ENCODE measurements at regions not wholly inside any gene's neighbourhood (a gene's known extent, or its start where the extent isn't known, plus 50 kb on each side); places are given as distances from the start of the nearest gene placed in this dataset.

DNA sequence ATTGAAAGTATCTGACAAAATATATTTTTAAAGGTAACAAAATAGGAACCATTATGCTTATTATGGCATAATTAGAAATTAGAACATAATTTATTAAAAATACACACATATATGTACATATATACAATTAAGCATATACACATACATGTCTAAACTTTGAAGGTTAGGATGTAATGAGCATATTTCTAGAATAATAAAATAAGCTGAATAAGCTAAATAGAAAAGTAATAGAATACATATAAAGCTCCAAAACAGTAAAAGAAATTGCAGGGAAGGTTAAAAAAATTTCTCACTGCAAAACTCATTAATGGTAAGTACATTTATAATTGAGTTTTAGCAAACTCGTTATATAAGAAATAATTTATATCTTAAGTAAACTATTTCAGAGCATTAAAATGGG lies 1561.5 kb upstream of the ZEB2 start:
- DNase-seq (ENCODE audit: low read depth), result no peak

DNA sequence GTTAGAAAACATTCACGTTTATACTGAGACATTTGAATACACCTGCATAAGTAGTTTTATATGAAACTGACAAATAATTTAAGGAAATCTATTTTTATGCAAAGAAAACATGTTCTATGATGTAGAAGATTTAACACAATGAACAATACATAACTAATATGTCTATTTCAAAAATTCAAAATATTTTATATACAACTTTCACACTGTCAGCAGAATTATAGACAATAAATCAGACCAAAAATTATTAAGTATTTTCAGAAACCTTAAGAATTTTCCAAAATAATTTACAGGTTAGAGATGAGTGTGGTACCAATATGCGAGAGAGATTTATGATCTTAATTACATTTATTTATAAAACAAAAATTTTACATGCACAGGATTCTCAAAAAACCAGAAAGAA lies 1561.0 kb upstream of the ZEB2 start:
- DNase-seq (ENCODE audit: low read depth), result no peak

DNA sequence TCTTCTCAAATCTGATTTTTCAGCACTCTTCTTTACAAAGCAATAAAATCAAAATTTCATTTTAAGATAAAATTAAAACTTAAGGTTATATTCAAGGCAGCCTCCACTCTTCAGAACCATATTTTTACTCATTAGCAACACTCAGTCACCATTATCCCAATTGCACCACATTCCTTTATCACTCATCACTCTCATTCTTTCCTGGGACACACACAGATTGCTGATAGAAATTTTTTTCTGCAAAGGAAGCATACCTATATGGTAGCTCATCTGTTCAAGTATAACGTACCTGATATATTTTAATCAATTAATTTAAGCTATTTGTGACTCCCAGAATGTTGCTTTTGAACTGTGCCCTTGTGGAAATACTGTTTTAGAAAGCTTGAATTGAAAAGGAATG lies 1559.3 kb upstream of the ZEB2 start:
- no peak for DNase-seq (ENCODE audit: low read depth)

DNA sequence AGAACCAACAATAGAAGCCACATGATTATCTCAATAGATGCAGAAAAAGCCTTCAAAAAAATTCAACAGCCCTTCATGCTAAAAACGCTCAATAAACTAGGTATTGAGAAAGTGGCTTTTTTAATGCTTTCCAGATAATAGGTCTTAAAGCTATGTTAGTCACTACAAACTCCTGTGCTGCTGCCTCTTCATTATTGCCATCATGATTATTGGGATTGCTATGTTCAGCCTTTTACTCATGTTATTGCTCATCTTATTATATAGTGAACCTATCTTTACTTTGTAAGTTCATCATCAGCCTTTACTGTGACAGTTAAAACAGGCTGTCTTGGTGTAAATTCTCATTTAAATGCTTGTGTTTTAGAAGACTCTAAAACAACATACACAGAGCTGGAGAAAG lies 1557.2 kb upstream of the ZEB2 start:
- no peak for DNase-seq (ENCODE audit: low read depth)

DNA sequence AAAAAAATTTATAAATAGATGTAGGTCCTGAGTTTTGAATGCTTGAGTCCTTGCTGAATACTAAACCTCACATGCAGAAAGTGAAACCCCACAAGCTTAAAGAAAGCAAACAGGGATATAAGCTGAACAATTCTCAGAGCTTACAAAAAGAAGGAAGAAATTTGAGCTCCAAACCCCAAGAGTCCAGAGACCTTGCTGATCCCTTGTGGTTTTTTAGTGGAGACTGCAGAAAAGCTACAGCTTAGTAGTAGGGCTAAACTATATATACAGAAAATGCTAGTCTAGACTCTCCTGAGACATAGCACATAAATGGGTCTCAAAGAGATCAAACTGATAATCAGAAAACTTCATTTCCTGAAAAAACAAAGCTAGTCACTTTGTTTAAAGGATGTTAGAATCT lies 1548.1 kb upstream of the ZEB2 start:
- DNase-seq (ENCODE audit: low read depth), result peak; percentile 33

DNA sequence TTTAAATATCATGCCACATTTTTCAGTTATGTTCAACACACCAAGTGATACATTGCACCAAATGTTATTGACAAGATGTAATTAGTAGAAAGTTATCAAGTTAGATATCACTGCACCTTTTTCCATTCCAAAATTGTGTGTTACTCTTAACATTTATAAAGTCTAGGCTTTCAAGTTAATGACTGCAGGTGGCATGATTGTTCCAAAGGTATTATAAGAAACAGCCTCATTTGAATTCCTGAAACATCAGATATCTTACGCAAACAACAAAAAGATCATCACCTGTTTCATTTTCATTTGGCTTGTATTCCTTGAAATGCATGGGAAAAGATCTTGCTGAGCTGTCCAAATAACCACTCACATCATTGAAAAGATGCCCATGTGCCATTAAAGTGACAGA lies 1528.2 kb upstream of the ZEB2 start:
- no peak for DNase-seq (ENCODE audit: low read depth)

DNA sequence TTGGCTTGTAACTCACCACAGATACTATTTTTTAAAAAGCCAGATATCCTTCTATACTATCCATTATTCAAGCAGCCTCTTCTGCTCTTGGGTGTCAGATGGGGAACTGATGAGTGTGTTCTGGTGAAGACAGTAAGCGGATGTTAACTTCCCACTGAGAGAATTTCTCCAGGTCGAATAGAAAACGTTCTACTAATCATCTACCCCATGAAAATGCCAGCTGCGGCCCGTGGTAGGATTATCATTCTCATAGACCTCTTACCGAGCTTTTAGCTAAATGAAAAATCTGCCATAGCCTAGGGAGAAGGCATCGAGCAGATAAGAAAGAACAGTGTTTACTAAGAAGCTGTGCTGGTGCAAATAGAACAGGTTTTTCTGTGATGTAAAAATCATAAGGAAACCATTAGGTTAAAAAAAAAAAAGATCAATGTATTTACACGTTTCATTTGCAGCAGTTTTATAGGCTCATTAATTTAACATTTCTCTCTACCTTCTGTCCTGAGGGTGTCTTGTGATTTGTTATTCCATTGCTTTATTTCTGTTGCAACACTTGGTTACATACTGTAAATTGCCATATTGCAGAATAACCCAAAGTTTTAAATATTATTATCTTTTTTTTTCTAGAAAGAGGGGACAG lies 1521.5 kb upstream of the ZEB2 start:
- no peak for DNase-seq (ENCODE audit: low read depth)

DNA sequence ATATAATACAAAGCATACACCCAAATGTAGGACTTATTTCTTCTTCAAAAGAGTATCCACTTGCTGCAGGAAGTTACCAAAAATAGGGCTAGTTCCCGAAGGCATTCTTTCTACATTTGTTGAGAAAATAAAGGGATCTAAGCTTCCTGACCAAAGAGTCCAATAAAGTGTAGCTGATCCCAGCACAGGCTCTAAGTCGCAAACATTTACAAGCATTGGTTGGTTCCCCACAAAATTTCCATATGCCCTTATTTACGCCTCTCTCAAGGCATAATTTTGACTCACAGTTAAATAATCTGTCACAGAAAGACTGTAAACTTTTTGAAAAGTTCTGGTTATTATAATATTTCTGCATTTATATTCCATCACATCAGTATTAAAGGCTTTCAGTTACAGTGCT lies 1520.1 kb upstream of the ZEB2 start:
- DNase-seq (ENCODE audit: low read depth), result no peak

DNA sequence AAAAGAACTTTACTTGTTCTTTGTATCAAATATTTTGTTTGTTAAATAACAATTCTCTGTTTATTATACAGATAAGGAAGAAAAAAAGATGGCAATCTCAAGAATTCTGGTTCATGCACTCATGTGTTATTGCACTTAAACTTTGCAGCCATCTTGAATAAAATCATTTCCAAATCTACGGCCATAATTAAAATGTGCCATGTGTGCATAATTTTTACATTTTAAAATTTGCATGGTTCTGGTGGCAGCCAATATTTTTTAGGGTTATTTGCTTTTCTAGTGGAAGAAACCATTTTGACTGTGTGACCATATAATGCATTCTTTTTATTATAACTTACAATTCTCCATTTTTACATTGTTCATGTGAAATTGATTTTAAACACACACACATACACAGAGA lies 1518.1 kb upstream of the ZEB2 start:
- DNase-seq (ENCODE audit: low read depth), result no peak

DNA sequence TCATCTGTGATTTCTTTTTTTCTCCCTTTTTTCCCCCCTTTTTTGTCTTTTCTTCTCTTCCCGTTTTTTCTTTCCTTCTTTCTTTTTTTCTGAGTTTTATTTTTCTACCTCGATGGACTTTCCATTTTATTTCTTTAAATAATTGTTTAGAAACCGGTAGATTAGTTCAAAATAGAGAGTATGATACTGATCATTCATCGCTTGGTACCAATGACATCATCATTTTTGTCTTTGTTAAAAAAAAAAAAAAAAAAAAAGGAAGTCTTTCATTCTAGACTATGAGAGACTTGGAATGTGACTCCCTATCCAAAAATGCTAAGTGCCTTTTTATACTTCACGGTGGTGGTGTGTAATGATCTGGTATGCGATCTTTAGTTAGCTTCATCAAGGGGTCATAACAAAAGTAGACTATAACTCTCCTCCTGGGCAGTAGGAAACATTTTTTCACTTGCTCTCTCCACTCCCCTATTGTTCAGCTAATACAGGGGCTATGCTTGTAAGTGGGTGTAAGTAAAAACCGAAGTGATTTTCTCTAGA lies 1517.5 kb upstream of the ZEB2 start:
- no peak for DNase-seq (ENCODE audit: low read depth)

DNA sequence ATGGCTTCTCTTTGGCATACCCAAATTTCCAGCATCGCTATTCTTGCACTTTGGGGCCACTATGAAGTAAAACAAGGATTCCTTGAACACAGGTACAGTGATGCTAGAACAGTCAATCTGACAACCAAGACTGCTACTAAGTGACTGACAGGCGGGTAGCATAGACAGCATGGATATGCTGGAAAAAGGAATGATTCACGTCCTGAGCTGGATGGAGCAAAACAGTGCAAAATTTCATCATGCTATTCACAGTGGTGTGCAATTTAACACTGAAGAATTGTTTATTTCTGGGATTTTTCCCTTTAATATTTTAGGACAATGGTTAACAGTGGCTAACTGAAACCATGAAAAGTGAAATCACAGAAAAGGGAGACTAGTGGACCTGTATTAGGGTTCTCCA lies 1511.2 kb upstream of the ZEB2 start:
- DNase-seq (ENCODE audit: low read depth), result no peak

DNA sequence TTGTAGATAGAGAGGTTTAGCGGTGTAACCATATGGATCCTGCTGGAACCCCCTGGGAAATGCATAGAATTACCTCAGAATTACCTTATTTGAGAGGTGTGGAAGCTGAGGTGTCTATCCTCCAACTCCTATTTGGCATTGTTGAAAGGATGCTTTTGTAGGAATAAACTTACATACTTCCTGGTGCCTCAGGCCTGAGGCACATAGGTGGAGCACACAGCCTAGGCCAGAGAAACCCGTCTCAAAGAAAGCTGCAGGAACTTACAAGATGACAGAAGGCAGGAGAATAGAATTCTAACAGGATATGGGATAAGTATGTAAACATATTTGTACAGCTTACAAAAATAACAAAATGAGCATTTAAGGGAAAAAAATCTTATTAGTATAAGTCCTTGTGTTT lies 1507.2 kb upstream of the ZEB2 start:
- no peak for DNase-seq (ENCODE audit: low read depth)

DNA sequence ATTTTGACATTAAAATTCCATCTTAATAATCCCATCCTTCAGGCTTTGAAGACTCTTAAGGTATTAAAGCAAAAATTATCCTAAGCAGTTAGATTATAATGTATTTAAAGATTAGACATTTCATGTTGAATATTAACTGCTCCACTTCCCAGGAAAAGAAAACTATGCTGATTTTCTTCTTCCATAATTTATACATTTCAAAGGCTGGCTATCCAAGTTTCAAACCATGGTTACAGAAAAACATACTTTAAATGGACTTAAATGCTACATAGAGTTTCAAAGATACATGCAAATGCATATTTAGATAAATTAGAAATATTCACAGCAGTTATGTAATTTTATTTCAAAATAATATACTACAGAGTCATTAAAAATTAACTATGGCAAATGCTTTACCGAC lies 1505.6 kb upstream of the ZEB2 start:
- no peak for DNase-seq (ENCODE audit: low read depth)

DNA sequence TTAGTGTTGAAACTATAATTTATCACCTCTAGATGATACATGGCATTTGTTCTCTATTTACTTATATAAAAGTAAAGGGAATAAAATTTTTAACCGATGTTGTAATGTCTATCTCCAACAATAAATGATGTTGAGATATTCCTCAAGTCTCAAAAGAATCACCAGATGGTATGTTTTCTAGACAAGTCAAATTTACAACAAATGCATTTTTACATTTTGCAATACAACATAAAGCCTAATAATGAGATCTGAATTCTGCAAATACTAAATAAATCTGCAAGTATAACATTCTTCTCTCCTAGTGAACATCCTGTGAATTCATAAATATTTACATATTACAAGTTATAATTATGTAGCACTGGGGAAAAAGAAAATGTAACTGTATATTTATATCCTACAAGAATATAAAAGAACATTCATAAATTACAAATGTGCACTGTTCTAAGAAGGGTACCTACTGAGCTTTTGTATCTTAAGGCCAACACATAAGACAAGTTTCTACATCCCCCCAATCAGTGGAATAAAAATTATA lies 1504.4 kb upstream of the ZEB2 start:
- no peak for DNase-seq (ENCODE audit: low read depth)

DNA sequence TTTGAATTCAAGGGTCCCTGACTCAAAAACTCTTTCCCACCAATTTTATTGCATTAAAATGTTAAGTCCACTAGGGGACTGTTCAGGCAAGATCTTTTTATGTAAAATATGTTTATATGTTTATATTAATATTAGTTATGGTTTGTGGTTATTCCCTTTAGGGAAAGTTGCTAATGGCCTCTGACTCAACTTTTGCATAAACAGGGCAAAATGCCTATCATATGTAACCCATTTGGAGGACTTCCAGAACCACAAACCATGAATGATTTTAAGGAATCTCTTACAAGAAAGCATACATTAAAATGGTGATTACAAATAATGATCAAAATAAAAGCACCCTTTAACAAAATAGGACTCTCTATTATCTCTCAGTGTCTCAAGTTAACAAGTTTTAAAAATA lies 1484.5 kb upstream of the ZEB2 start:
- DNase-seq (ENCODE audit: low read depth), result peak; percentile 30

DNA sequence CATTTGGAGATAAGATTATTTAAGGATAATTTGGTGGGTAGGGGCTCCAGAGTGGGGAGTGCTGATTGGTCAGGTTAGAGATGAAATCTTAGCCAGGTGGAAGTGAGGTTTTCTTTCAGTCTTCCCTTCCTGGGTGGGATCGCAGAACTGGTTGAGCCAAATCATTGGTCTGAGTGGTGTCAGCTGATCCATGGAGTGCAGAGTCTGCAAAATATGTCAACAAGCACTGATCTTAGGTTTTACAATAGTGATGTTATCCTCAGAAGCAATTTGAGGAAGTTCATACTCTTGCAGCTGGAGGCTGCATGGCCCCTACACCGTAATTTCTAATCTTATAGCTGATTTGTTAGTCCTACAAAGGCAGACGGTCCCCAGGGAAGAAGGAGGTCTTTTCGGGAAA lies 1483.4 kb upstream of the ZEB2 start:
- no peak for DNase-seq (ENCODE audit: low read depth)

DNA sequence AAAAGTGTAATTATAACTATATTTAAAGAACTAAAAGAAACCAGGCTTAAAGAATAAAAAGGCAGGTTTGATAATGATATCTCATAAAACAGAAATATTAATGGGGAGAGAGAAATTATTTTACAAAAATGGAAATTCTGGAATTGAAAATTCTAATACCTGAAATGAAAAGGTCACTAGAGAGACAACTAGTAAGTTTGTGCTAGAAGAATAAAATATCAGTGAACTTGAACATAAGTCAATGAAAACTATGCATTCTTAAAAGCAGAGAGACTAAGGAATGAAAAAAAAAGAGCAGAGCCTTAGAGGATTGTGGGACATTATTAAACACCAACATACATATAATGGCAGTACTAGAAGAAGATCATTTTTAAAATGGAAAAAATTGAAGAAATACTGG lies 1475.0 kb upstream of the ZEB2 start:
- no peak for DNase-seq (ENCODE audit: low read depth)

DNA sequence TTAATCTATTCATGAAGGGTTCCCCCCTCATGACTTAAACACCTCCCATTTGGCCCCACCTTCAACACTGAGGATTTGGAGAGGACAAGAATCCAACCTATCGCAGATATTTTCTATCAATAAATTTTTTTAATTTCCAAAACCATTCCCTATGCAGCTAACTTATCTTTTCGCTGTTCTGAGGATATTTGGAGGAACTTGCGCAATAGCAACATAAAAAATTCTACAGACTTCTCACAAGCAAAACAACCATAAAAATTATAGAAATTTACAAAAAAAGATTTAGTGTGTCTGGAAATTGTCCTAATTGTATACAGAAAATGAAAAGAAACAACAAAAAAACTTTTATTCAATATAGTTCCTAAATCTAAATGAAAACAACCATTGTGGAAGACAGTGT lies 1472.7 kb upstream of the ZEB2 start:
- DNase-seq (ENCODE audit: low read depth), result no peak

DNA sequence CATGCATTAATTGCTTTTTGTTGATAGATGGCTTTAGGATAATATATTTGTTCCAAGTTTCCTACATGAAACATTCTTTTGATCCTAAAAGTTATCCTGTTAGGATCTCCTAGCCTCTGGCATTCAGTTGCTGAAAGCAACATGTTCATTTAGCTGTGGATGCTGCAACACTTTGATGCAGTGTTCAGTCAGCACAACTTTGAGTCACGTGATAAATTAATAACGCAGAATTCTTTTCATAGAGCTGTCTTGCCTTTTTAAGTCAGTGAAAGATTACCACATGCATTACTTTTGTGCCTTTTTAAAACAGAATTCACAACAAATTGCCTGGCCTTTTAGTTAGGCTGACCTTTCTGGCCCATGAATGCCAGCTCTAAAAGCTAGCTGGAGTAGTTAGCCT lies 1467.9 kb upstream of the ZEB2 start:
- DNase-seq (ENCODE audit: low read depth), result no peak

DNA sequence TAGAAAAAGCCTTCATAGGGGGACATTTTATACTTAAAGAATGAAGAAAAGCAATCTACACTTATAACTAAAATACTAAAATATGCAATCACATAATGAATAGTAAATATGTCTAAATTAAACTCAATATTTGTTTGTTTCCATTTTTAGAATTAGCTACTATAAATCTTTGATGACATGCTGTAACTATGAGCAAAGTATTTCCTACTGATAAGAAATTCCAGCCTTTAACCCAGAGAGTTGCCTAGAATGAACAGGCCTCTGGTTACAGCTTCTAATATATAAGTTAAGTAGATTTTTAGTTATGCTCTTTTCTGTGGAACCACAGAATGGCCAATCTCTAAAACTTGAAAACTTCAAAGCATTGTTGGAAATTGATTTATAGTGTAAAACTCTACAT lies 1465.6 kb upstream of the ZEB2 start:
- no peak for DNase-seq (ENCODE audit: low read depth)

DNA sequence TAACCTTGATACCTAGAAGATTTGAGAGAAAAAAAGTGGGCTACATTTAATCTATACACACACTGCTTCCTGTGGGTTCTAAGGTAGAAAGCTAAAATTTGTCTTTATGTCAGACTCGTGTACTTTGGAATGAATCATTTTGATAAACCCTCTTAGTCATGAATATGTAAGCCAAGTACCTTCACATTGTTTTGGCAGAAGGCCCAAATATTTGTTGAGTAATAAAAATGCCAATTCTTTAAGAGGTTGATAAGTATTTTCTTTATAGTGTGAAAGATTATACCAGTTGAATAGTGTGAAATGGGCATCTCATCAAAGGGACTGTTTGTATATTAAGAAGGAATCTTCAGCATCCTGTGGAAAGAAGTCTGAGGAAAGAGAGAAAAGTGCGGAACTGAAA lies 1464.7 kb upstream of the ZEB2 start:
- DNase-seq (ENCODE audit: low read depth), result peak; percentile 69

DNA sequence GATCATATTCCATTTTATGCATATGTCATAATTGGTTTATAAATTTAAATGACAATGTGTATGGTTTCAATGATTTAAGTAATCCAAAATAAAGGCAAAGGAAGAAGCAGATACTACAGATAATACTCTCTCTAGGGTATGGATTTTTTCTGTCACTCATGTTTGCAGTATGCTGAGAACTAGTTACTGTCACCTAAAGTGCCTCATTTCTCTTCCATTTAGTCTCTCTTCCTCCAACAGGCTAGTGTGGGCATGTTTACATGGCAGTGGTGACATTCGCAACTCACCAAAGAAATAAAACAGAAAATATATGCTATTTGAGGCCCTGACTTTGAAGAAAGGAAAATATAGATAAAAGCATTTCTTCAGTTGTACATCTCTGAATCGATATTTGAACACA lies 1460.4 kb upstream of the ZEB2 start:
- DNase-seq (ENCODE audit: low read depth), result no peak

DNA sequence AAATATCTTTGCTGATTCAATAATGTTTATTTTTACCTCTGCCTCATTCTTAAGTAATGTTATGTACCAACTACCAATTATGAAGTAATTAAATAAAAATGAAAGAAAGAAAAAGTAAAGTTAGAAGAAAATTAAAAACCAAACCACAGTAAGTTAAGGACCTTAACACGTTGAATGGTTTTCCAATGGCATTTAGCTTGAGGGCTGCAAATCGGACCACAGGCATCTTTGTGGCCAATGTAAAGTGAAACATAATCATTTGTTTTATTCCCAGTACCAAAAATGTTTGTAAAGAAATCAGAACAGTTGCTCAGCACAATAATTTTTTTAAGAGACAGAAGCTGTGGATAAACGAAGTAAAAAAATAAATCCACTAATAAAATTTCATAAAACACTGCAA lies 1455.5 kb upstream of the ZEB2 start:
- peak; percentile 32 for DNase-seq (ENCODE audit: low read depth)

DNA sequence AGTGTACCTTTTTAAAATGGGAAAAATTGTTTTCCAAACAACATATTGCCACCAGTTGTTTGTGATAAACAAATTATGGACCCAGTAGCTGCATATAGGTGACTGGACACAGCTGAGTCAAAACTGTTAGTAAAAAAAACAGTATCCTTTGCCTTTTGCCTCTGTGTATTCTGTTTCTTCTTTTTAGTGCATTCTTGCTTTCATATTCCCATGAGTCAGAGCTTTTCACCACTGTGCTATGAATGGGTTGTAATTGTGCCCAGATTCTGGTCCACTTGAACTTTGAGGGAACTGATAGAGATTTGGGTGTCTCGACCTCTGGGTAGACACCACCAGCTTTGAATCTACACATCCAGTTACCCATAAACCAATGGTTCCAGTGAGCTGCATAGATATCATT lies 1441.9 kb upstream of the ZEB2 start:
- DNase-seq (ENCODE audit: low read depth), result peak; percentile 13

Measured in LHCN-M2 (cell line).